GM19099 (cell line): ENCODE measurements at regions not wholly inside any gene's neighbourhood (a gene's known extent, or its start where the extent isn't known, plus 50 kb on each side); places are given as distances from the start of the nearest gene placed in this dataset.

Experiments used
- POLR2A ChIP-seq: IDR thresholded peaks from 3 replicates; pipeline ENCODE4 v1.6.1; 2011; ENCODE audit warnings: low read depth; ENCODE audit not compliant: insufficient read length; ENCODE audit errors: extremely low read depth

- no peak for TF ChIP-seq POLR2A
Observed at GRCh38 chr7:47221826-47222225, 360.1 kb downstream of the TNS3 start.

DNA sequence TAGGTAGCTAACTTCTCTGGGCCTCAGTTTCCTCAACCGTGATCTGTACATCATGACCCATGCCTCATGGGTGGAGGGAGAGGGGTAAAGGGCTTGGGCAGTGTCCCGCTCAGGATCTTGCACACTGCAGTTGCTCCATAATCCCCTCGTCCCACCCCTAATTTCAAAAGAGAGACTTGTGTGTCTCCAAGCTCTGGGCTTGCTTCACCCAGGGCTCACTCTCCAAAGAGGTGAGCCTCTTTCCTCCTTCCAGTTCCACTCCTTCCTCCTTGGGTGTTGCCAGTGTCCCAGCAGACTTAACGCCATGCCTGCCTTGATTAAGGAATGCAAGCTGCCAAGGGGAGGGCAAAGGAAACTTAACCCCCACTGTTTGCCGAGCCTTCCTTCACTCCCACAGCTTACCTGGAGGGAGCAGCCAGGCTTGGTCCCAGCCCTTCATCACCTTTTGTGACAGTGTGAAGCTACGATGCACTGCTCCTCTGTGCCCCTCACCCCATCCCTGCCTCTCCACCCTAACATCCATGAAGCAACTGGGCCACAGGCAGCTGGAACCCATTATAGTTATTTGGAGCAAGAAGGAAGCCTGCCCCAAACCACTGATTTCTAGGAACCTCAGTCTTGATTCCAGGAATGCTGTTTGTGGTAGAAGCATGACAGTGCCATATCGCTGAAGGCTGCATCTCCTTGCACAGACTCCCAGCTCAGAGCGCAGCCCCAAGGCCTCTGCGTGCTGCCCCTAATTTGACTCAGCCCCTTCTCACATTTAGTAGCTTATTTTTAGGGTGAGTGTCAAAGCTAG is 363.3 kb downstream of the TNS3 start:
- no peak for TF ChIP-seq POLR2A

- TF ChIP-seq POLR2A = no peak
Observed at GRCh38 chr7:47217570-47218360, 364.1 kb downstream of the TNS3 start.

DNA sequence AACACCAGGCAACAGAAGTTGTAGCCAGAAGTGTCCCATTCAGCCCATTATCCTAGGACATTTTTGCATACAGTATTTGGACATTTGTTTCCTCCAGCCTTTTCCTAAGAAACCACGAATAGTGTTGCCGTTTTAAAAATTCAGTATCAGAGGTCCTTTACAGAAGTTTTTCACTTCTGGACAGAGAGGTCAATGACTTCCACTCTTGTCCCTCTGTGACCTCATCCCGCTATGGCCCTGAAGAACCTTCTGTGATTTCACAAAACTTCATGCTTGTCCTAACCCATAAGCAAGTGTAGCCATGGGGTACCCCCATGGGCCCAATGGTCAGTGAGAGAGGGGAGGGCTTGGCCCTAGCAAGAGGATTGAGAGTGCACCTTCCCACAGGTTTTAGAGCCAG is 364.8 kb downstream of the TNS3 start:
- no peak for TF ChIP-seq POLR2A

DNA sequence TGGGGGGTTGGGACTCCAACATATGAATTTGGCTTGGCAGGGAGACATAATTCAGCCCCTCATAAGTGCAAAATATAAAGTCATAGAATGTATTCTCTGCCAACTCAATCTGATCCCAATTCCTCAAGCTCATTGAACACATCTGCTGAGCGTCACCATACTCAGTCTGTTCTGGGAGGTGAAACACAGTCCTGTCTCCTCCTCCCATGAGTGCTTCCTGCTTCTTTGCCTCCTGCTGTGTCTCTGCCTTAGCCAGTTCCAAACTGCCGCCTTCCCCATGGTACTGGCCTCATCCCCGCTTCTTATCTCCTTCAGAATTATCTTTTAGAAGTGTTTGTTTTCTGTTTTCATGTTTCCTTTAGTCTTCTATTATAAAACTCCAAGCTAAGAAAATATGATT is 365.5 kb downstream of the TNS3 start:
- TF ChIP-seq POLR2A = no peak

GRCh38 chr7:47215640-47216039 is 366.3 kb downstream of the TNS3 start:
- TF ChIP-seq POLR2A = no peak

GRCh38 chr7:47215049-47215448 is 366.9 kb downstream of the TNS3 start:
- no peak for TF ChIP-seq POLR2A

DNA sequence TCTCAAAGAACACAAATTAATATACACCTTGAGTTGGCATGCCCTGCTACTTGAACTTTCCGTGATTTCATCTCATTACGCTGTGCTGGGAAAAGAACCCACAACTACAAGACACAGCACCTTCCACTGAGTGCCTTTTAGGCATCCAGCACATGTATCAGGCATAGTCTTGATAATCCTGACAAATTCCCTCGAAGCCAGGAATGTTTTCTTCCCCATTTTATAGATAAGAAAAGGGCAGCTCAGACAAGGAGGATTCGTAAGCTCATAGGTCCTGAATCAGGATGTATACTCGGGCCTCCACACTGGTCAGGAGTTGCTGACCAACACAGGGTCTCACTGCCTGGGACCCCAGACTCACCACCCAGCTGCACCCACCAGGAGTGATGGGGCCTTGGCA is 368.6 kb downstream of the TNS3 start:
- TF ChIP-seq POLR2A = no peak

DNA sequence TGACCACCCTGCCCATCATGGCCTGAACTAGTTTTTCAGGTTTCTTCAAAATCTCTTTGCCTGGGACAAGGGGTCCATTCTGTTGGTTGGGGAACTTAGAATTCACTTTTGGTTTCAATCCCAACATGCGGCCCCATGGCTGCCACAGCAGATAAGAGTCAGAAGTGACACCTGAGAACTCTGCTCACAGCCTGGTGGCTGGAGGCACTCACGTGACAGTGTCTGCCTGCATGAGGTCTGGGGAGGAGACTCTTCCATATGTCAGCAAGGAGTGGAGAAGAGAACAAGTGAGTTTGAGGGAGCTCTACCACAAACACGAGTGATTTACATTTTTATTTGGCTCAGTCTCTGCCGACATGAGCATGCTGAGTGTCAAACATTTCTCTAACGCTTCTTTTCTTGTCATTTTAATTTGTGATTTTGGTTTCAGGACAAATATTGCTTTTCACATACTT is 370.4 kb downstream of the TNS3 start:
- no peak for TF ChIP-seq POLR2A

GRCh38 chr7:47210281-47210854 is 371.5 kb downstream of the TNS3 start:
- no peak for TF ChIP-seq POLR2A

DNA sequence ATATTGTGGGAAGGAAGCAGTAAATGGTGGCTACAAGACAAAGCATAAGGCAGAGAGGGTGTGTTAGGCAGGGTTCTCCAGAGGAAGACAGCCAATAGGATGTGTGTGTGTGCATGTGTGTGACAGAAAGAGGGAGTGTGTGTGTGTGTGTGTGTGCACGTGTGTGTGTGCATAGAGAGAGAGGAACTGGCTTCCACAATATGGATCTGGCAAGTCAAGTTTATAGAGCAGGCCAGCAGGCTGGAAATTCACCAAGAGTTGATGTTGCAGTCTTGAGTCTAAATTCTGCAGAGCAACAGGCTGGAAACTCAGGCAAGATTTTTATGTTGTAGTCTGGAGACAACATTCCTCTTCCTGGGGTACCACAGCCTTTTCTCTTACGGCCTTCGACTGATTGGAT is 374.0 kb downstream of the TNS3 start:
- no peak for TF ChIP-seq POLR2A

GRCh38 chr7:47204709-47205108 is 377.2 kb downstream of the TNS3 start:
- no peak for TF ChIP-seq POLR2A

- no peak for TF ChIP-seq POLR2A
Observed at GRCh38 chr7:47202146-47202783, 379.6 kb downstream of the TNS3 start.

GRCh38 chr7:47198159-47198558 is 383.8 kb downstream of the TNS3 start:
- TF ChIP-seq POLR2A = no peak

DNA sequence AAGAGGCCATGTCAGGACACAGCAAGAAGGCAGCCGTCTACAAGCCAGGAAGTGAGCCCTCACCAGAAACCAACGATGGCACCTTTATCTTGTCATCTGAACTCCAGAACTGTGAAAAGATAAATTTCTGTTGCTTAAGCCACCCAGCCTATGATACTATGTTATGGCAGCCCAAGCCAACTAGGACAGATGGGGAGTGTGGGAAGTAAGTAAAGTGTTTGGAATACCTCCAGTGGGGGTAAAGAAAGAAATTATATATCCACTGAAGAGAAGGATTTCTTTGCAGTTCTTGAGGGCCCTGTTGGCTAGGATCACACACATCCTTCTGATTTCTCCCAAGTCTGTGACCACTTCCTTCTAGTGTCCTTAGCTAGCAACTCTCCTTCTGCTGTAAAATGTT is 384.4 kb downstream of the TNS3 start:
- TF ChIP-seq POLR2A = no peak

GRCh38 chr7:47196737-47197136 is 385.2 kb downstream of the TNS3 start:
- no peak for TF ChIP-seq POLR2A

- TF ChIP-seq POLR2A = no peak
Observed at GRCh38 chr7:47196106-47196645, 385.7 kb downstream of the TNS3 start.
